Liver (tissue), 8 donors: ENCODE measurements at regions not wholly inside any gene's neighbourhood (a gene's known extent, or its start where the extent isn't known, plus 50 kb on each side); places are given as distances from the start of the nearest gene placed in this dataset.

ENCODE experiments used
- DNase-seq: peaks from one replicate; pipeline ENCODE4 v3.0.0-alpha.2; 2017; ENCODE audit warnings: low spot score
- H3K27ac ChIP-seq, 2 donors: one replicate each; pipeline ENCODE4 v1.7.0; 2013; ENCODE audit warnings: inconsistent platforms in 2 of 2, low read length in 2 of 2, control low read depth in 1 of 2, low read depth in 1 of 2, mild to moderate bottlenecking in 1 of 2
- H3K27me3 ChIP-seq, 4 donors: one replicate each; pipeline versions ENCODE4 v1.6.1 to v1.7.0; 2013; ENCODE audit warnings: low read length in 3 of 4, inconsistent platforms in 1 of 4, mild to moderate bottlenecking in 1 of 4, moderate library complexity in 1 of 4; ENCODE audit not compliant: control insufficient read depth in 4 of 4, insufficient read depth in 4 of 4
- H3K36me3 ChIP-seq, 4 donors: one replicate each; pipeline versions ENCODE4 v1.6.1 to v1.7.0; 2013; ENCODE audit warnings: low read length in 3 of 4, mild to moderate bottlenecking in 3 of 4, low read depth in 1 of 4, moderate library complexity in 1 of 4; ENCODE audit not compliant: control insufficient read depth in 4 of 4, insufficient read depth in 3 of 4
- H3K4me1 ChIP-seq, 4 donors: one replicate each; pipeline versions ENCODE4 v1.6.1 to v1.7.0; 2013; ENCODE audit warnings: low read length in 3 of 4, mild to moderate bottlenecking in 3 of 4, moderate library complexity in 1 of 4; ENCODE audit not compliant: control insufficient read depth in 4 of 4, insufficient read depth in 4 of 4
- H3K4me3 ChIP-seq, 3 donors: one replicate each; pipeline versions ENCODE4 v1.6.1 to v1.7.0; 2013; ENCODE audit warnings: low read length in 3 of 3, control low read depth in 1 of 3, low read depth in 1 of 3, mild to moderate bottlenecking in 1 of 3
- H3K9ac ChIP-seq, 2 donors: one replicate each; pipeline ENCODE4 v1.7.0; 2013; ENCODE audit warnings: low read length in 2 of 2, mild to moderate bottlenecking in 2 of 2, moderate library complexity in 2 of 2, control low read depth in 1 of 2, low read depth in 1 of 2
- H3K9me3 ChIP-seq, 4 donors: one replicate each; pipeline versions ENCODE4 v1.6.1 to v1.7.0; 2013; ENCODE audit warnings: low read length in 3 of 4; ENCODE audit not compliant: control insufficient read depth in 4 of 4
- ATF3 ChIP-seq: IDR thresholded peaks from 2 replicates; pipeline ENCODE4 v1.6.1; 2016; ENCODE audit warnings: antibody characterized with exemption
- CTCF ChIP-seq: fragments of 150-350 bp; IDR thresholded peaks from 2 replicates; pipeline ENCODE4 v1.5.1; 2017; ENCODE audit warnings: improper control_type of control experiment, low read depth, low read length; ENCODE audit not compliant: missing input control
- EGR1 ChIP-seq, 2 donors: IDR thresholded peaks; 2 replicates each; pipeline ENCODE4 v1.6.1; 2016 to 2018; ENCODE audit warnings: antibody characterized with exemption in 2 of 2, low read depth in 2 of 2
- FOXA1 ChIP-seq: IDR thresholded peaks from 2 replicates; pipeline ENCODE4 v1.6.1; 2016; ENCODE audit warnings: antibody characterized with exemption
- FOXA2 ChIP-seq: IDR thresholded peaks from 2 replicates; pipeline ENCODE4 v1.6.1; 2016; ENCODE audit warnings: antibody characterized with exemption
- GABPA ChIP-seq, 2 donors: IDR thresholded peaks in 1 of 2; conservative IDR thresholded peaks in 1 of 2; 2 replicates each; pipeline ENCODE4 v1.6.1; 2016; ENCODE audit warnings: antibody characterized with exemption in 2 of 2, mild to moderate bottlenecking in 1 of 2, moderate library complexity in 1 of 2
- HNF4A ChIP-seq, 2 donors: conservative IDR thresholded peaks; 2 replicates each; pipeline ENCODE4 v1.6.1; 2016; ENCODE audit warnings: antibody characterized with exemption in 2 of 2, mild to moderate bottlenecking in 2 of 2
- HNF4G ChIP-seq: IDR thresholded peaks from 2 replicates; pipeline ENCODE4 v1.6.1; 2016; ENCODE audit warnings: antibody characterized with exemption
- JUND ChIP-seq, 2 donors: IDR thresholded peaks; 2 replicates each; pipeline ENCODE4 v1.6.1; 2016; ENCODE audit warnings: antibody characterized with exemption in 2 of 2
- NR2F2 ChIP-seq: IDR thresholded peaks from 2 replicates; pipeline ENCODE4 v1.6.1; 2016; ENCODE audit warnings: antibody characterized with exemption
- RAD21 ChIP-seq, 2 donors: IDR thresholded peaks; 2 replicates each; pipeline ENCODE4 v1.6.1; 2016; ENCODE audit warnings: antibody characterized with exemption in 2 of 2, mild to moderate bottlenecking in 2 of 2
- REST ChIP-seq: IDR thresholded peaks from 2 replicates; pipeline ENCODE4 v1.6.1; 2016; ENCODE audit warnings: antibody characterized with exemption, mild to moderate bottlenecking
- RXRA ChIP-seq, 2 donors: IDR thresholded peaks; 2 replicates each; pipeline ENCODE4 v1.6.1; 2017 to 2018; ENCODE audit warnings: antibody characterized with exemption in 2 of 2, mild to moderate bottlenecking in 1 of 2
- SP1 ChIP-seq: IDR thresholded peaks from 2 replicates; pipeline ENCODE4 v1.6.1; 2018; ENCODE audit warnings: antibody characterized with exemption, mild to moderate bottlenecking
- TAF1 ChIP-seq: conservative IDR thresholded peaks from 2 replicates; pipeline ENCODE4 v1.6.1; 2016; ENCODE audit warnings: antibody characterized with exemption, mild to moderate bottlenecking
- YY1 ChIP-seq: IDR thresholded peaks from 2 replicates; pipeline ENCODE4 v1.6.1; 2016; ENCODE audit warnings: antibody characterized with exemption, mild to moderate bottlenecking
- ZBTB33 ChIP-seq: IDR thresholded peaks from 2 replicates; pipeline ENCODE4 v1.6.1; 2016; ENCODE audit warnings: antibody characterized with exemption
- WGBS: extraction: QIAGEN DNeasy Blood & Tissue Kit; methylation state at CpG from one replicate; pipeline ENCODE4 v1.1.7; 2013; 5-methylcytosine and 5-hydroxymethylcytosine counted together
- donor health status: healthy.
- donor health status: healthy.
- donor health status: healthy.
- donor health status: healthy.
- donor health status: healthy.

- TF ChIP-seq TAF1 = no peak
- TF ChIP-seq GABPA (IDR thresholded peaks at IDR 0.05 in 1 of 2, conservative IDR thresholded peaks at IDR 0.05 in 1 of 2) = no peak
Measured at GRCh38 chr6:44627091-44627882, 239.8 kb downstream of the CDC5L start (continued).

- WGBS = 83% methylated on average over 7 of the region's 7 CpGs
- DNase-seq = no peak
Measured at GRCh38 chr6:44627883-44628271, 240.4 kb downstream of the CDC5L start.

More at GRCh38 chr6:44627883-44628271, 240.4 kb downstream of the CDC5L start:
- H3K4me3 ChIP-seq = no peak overlapping the region
- no peaks in the 10 kb centered on the region for H3K9me3 ChIP-seq
- no peak overlapping the region for H3K27ac ChIP-seq
- H3K36me3 ChIP-seq = no peaks in the 10 kb centered on the region
- TF ChIP-seq FOXA1 (no peak), RXRA (IDR thresholded peaks at IDR 0.05) (no peak), CTCF (no peak), ATF3 (no peak), SP1 (no peak), ZBTB33 (no peak), EGR1 (IDR thresholded peaks at IDR 0.05; ENCODE audit: low read depth in 2 of 2) (no peak), HNF4G (no peak), GABPA (IDR thresholded peaks at IDR 0.05 in 1 of 2, conservative IDR thresholded peaks at IDR 0.05 in 1 of 2) (no peak), TAF1 (no peak), RAD21 (IDR thresholded peaks at IDR 0.05) (no peak), FOXA2 (no peak), YY1 (no peak), NR2F2 (no peak), HNF4A (conservative IDR thresholded peaks at IDR 0.05) (no peak), REST (no peak), JUND (IDR thresholded peaks at IDR 0.05) (no peak)
- H3K9ac ChIP-seq = no peak overlapping the region
- H3K4me1 ChIP-seq = no peaks in the 10 kb centered on the region
- peaks cover 0 to 3% (median 0%) of the 10 kb centered on the region in 4 donors for H3K27me3 ChIP-seq
